ENCODE measurements at regions not wholly inside any gene's neighbourhood (a gene's known extent, or its start where the extent isn't known, plus 50 kb on each side); places are given as distances from the start of the nearest gene placed in this dataset.

- Histone ChIP-seq H3K9ac (ENCODE audit: low read depth in 2 of 2, low read length in 2 of 2) (no peak overlapping the region), H3K4me1 (no peaks in the 10 kb centered on the region), H3K4me3 (no peak overlapping the region), H3K27me3 (no peaks in the 10 kb centered on the region), H3K27ac (no peak overlapping the region), H3K9me3 (no peaks in the 10 kb centered on the region), H3K36me3 (no peaks in the 10 kb centered on the region)
- intact Hi-C loops (cut with DNase I): no loop called here
- no peak for TF ChIP-seq CTCF (IDR thresholded peaks at IDR 0.05)
- no peak for DNase-seq
Measured at GRCh38 chr3:94946683-94947082, 883.8 kb downstream of the NSUN3 start.

- TF ChIP-seq CTCF (IDR thresholded peaks at IDR 0.05): no peak
- DNase-seq: no peak
- no peak overlapping the region for H3K9ac ChIP-seq (ENCODE audit: low read depth in 2 of 2, low read length in 2 of 2)
- intact Hi-C loops (cut with DNase I): no loop called here
- H3K4me1 ChIP-seq: no peaks in the 10 kb centered on the region
- no peaks in the 10 kb centered on the region for H3K36me3 ChIP-seq
- H3K27me3 ChIP-seq: no peaks in the 10 kb centered on the region
- H3K27ac ChIP-seq: no peak overlapping the region
- H3K9me3 ChIP-seq: no peaks in the 10 kb centered on the region
- H3K4me3 ChIP-seq: no peak overlapping the region
Measured at GRCh38 chr3:94961423-94962100, 898.7 kb downstream of the NSUN3 start.

- no peaks in the 10 kb centered on the region for H3K4me1 ChIP-seq
- no peaks in the 10 kb centered on the region for H3K36me3 ChIP-seq
- H3K4me3 ChIP-seq: no peak overlapping the region
- H3K27me3 ChIP-seq: no peaks in the 10 kb centered on the region
- intact Hi-C loops (cut with DNase I): no loop called here
- no peaks in the 10 kb centered on the region for H3K9me3 ChIP-seq
- no peak for DNase-seq
- no peak overlapping the region for H3K27ac ChIP-seq
- no peak for TF ChIP-seq CTCF (IDR thresholded peaks at IDR 0.05)
- H3K9ac ChIP-seq (ENCODE audit: low read depth in 2 of 2, low read length in 2 of 2): no peak overlapping the region
Measured at GRCh38 chr3:94965867-94966475, 903.1 kb downstream of the NSUN3 start.

GRCh38 chr3:94967196-94967595 lies 904.3 kb downstream of the NSUN3 start:
- H3K4me3 ChIP-seq: no peak overlapping the region
- no peak for TF ChIP-seq CTCF (IDR thresholded peaks at IDR 0.05)
- no peak overlapping the region for H3K9ac ChIP-seq (ENCODE audit: low read depth in 2 of 2, low read length in 2 of 2)
- H3K4me1 ChIP-seq: no peaks in the 10 kb centered on the region
- no peak for DNase-seq
- H3K27ac ChIP-seq: no peak overlapping the region
- intact Hi-C loops (cut with DNase I): no loop called here
- H3K9me3 ChIP-seq: no peaks in the 10 kb centered on the region
- no peaks in the 10 kb centered on the region for H3K27me3 ChIP-seq
- H3K36me3 ChIP-seq: no peaks in the 10 kb centered on the region

- no peak overlapping the region for H3K27ac ChIP-seq
- intact Hi-C loops (cut with DNase I): no loop called here
Measured at GRCh38 chr3:94968519-94968918, 905.7 kb downstream of the NSUN3 start.

More at GRCh38 chr3:94968519-94968918, 905.7 kb downstream of the NSUN3 start:
- no peaks in the 10 kb centered on the region for H3K9me3 ChIP-seq
- H3K4me3 ChIP-seq: no peak overlapping the region
- H3K9ac ChIP-seq (ENCODE audit: low read depth in 2 of 2, low read length in 2 of 2): no peak overlapping the region
- no peaks in the 10 kb centered on the region for H3K36me3 ChIP-seq
- no peak for TF ChIP-seq CTCF (IDR thresholded peaks at IDR 0.05)
- H3K27me3 ChIP-seq: no peaks in the 10 kb centered on the region
- no peak for DNase-seq
- no peaks in the 10 kb centered on the region for H3K4me1 ChIP-seq
